ENCODE measurements at regions not wholly inside any gene's neighbourhood (a gene's known extent, or its start where the extent isn't known, plus 50 kb on each side); places are given as distances from the start of the nearest gene placed in this dataset.

GRCh38 chr20:20915844-20916243, 190.3 kb downstream of the LINC00237 start:
- H4K8ac ChIP-seq (ENCODE audit: low read length) = no peak overlapping the region
- WGBS = 62% methylated on average over 1 of the region's 1 CpG
- no peaks in the 10 kb centered on the region for H3K27me3 ChIP-seq (ENCODE audit: control insufficient read depth in 1 of 2, insufficient read depth in 1 of 2, low read length in 2 of 2)

GRCh38 chr20:20904501-20904831, 192.0 kb upstream of the RALGAPA2 start:
- no peak overlapping the region for H3K4me3 ChIP-seq (ENCODE audit: insufficient read depth in 1 of 2, low read depth in 1 of 2, low read length in 2 of 2)
- no peak overlapping the region for H2BK12ac ChIP-seq (ENCODE audit: low read length in 2 of 2)
- H2BK5ac ChIP-seq (ENCODE audit: low read depth, low read length, poor library complexity, severe bottlenecking) = no peak overlapping the region
- no peaks in the 10 kb centered on the region for H3K79me1 ChIP-seq (replicated peaks; ENCODE audit: low read length, poor library complexity, severe bottlenecking)
- H3K14ac ChIP-seq (ENCODE audit: low read length in 2 of 2) = no peak overlapping the region
- no peak overlapping the region for H4K91ac ChIP-seq (ENCODE audit: low read length)
- H3K27me3 ChIP-seq (ENCODE audit: control insufficient read depth in 1 of 2, insufficient read depth in 1 of 2, low read length in 2 of 2) = no peaks in the 10 kb centered on the region
- no peaks in the 10 kb centered on the region for H3K36me3 ChIP-seq (ENCODE audit: control insufficient read depth in 1 of 2, insufficient read depth in 2 of 2, low read depth in 1 of 2, low read length in 2 of 2)
- no peak overlapping the region for H2BK120ac ChIP-seq (ENCODE audit: low read depth, low read length)
- no peak overlapping the region for H3K18ac ChIP-seq (ENCODE audit: low read depth in 1 of 2, low read length in 2 of 2)
- H3K9me3 ChIP-seq (ENCODE audit: control insufficient read depth, low read length) = peaks cover 3% of the 10 kb centered on the region
- H2AFZ ChIP-seq (ENCODE audit: low read depth, low read length) = no peak overlapping the region
- no peak overlapping the region for H2BK15ac ChIP-seq (ENCODE audit: low read depth, poor library complexity, severe bottlenecking)
- WGBS = 58% methylated on average over 1 of the region's 2 CpGs
- DNase-seq = no peak
- no peak overlapping the region for H3K4me2 ChIP-seq (ENCODE audit: low read length, poor library complexity, severe bottlenecking)
- no peak overlapping the region for H4K8ac ChIP-seq (ENCODE audit: low read length)
- no peak overlapping the region for H3K27ac ChIP-seq (ENCODE audit: low read length, poor library complexity, severe bottlenecking)
- H2AK5ac ChIP-seq (ENCODE audit: low read length, severe bottlenecking) = no peak overlapping the region
- H3K4me1 ChIP-seq (ENCODE audit: control insufficient read depth, insufficient read depth, low read depth, low read length) = no peaks in the 10 kb centered on the region
- H3K23ac ChIP-seq (ENCODE audit: low read length in 2 of 2) = no peak overlapping the region
- H3K4ac ChIP-seq (ENCODE audit: low read depth in 1 of 2, low read length in 2 of 2) = no peak overlapping the region
- no peak overlapping the region for H3K9ac ChIP-seq (ENCODE audit: low read length)

More at GRCh38 chr20:20915844-20916243, 190.3 kb downstream of the LINC00237 start:
- no peak overlapping the region for H2BK120ac ChIP-seq (ENCODE audit: low read depth, low read length)
- no peaks in the 10 kb centered on the region for H3K79me1 ChIP-seq (replicated peaks; ENCODE audit: low read length, poor library complexity, severe bottlenecking)
- H3K27ac ChIP-seq (ENCODE audit: low read length, poor library complexity, severe bottlenecking) = no peak overlapping the region
- H3K4me1 ChIP-seq (ENCODE audit: control insufficient read depth, insufficient read depth, low read depth, low read length) = no peaks in the 10 kb centered on the region
- no peak overlapping the region for H3K9ac ChIP-seq (ENCODE audit: low read length)
- DNase-seq = no peak
- H3K9me3 ChIP-seq (ENCODE audit: control insufficient read depth, low read length) = peaks cover 3% of the 10 kb centered on the region
- no peak overlapping the region for H3K23ac ChIP-seq (ENCODE audit: low read length in 2 of 2)
- no peak overlapping the region for H2BK12ac ChIP-seq (ENCODE audit: low read length in 2 of 2)
- no peak overlapping the region for H2BK5ac ChIP-seq (ENCODE audit: low read depth, low read length, poor library complexity, severe bottlenecking)
- no peak overlapping the region for H4K91ac ChIP-seq (ENCODE audit: low read length)
- no peak overlapping the region for H3K18ac ChIP-seq (ENCODE audit: low read depth in 1 of 2, low read length in 2 of 2)
- no peaks in the 10 kb centered on the region for H3K36me3 ChIP-seq (ENCODE audit: control insufficient read depth in 1 of 2, insufficient read depth in 2 of 2, low read depth in 1 of 2, low read length in 2 of 2)
- no peak overlapping the region for H3K4ac ChIP-seq (ENCODE audit: low read depth in 1 of 2, low read length in 2 of 2)
- H3K14ac ChIP-seq (ENCODE audit: low read length in 2 of 2) = no peak overlapping the region
- no peak overlapping the region for H2AK5ac ChIP-seq (ENCODE audit: low read length, severe bottlenecking)
- H2BK15ac ChIP-seq (ENCODE audit: low read depth, poor library complexity, severe bottlenecking) = no peak overlapping the region
- no peak overlapping the region for H3K4me2 ChIP-seq (ENCODE audit: low read length, poor library complexity, severe bottlenecking)
- no peak overlapping the region for H3K4me3 ChIP-seq (ENCODE audit: insufficient read depth in 1 of 2, low read depth in 1 of 2, low read length in 2 of 2)
- H2AFZ ChIP-seq (ENCODE audit: low read depth, low read length) = no peak overlapping the region

- WGBS = 54% methylated on average over 2 of the region's 2 CpGs
- H4K91ac ChIP-seq (ENCODE audit: low read length) = no peak overlapping the region
- no peak overlapping the region for H2BK120ac ChIP-seq (ENCODE audit: low read depth, low read length)
- H3K4me3 ChIP-seq (ENCODE audit: insufficient read depth in 1 of 2, low read depth in 1 of 2, low read length in 2 of 2) = no peak overlapping the region
- H3K36me3 ChIP-seq (ENCODE audit: control insufficient read depth in 1 of 2, insufficient read depth in 2 of 2, low read depth in 1 of 2, low read length in 2 of 2) = no peaks in the 10 kb centered on the region
- H2BK5ac ChIP-seq (ENCODE audit: low read depth, low read length, poor library complexity, severe bottlenecking) = no peak overlapping the region
- H3K4me2 ChIP-seq (ENCODE audit: low read length, poor library complexity, severe bottlenecking) = no peak overlapping the region
- H4K8ac ChIP-seq (ENCODE audit: low read length) = no peak overlapping the region
- no peak overlapping the region for H3K27ac ChIP-seq (ENCODE audit: low read length, poor library complexity, severe bottlenecking)
- no peaks in the 10 kb centered on the region for H3K4me1 ChIP-seq (ENCODE audit: control insufficient read depth, insufficient read depth, low read depth, low read length)
- no peak overlapping the region for H2AFZ ChIP-seq (ENCODE audit: low read depth, low read length)
- DNase-seq = no peak
- H3K14ac ChIP-seq (ENCODE audit: low read length in 2 of 2) = no peak overlapping the region
- no peaks in the 10 kb centered on the region for H3K27me3 ChIP-seq (ENCODE audit: control insufficient read depth in 1 of 2, insufficient read depth in 1 of 2, low read length in 2 of 2)
- H3K79me1 ChIP-seq (replicated peaks; ENCODE audit: low read length, poor library complexity, severe bottlenecking) = no peaks in the 10 kb centered on the region
- no peak overlapping the region for H3K9ac ChIP-seq (ENCODE audit: low read length)
- peaks cover 3% of the 10 kb centered on the region for H3K9me3 ChIP-seq (ENCODE audit: control insufficient read depth, low read length)
- no peak overlapping the region for H2BK12ac ChIP-seq (ENCODE audit: low read length in 2 of 2)
- H3K23ac ChIP-seq (ENCODE audit: low read length in 2 of 2) = no peak overlapping the region
- H2BK15ac ChIP-seq (ENCODE audit: low read depth, poor library complexity, severe bottlenecking) = no peak overlapping the region
- H3K18ac ChIP-seq (ENCODE audit: low read depth in 1 of 2, low read length in 2 of 2) = no peak overlapping the region
- no peak overlapping the region for H2AK5ac ChIP-seq (ENCODE audit: low read length, severe bottlenecking)
- no peak overlapping the region for H3K4ac ChIP-seq (ENCODE audit: low read depth in 1 of 2, low read length in 2 of 2)
Measured at GRCh38 chr20:20903773-20904500, 191.5 kb upstream of the RALGAPA2 start.

- Histone ChIP-seq H2BK120ac (ENCODE audit: low read depth, low read length) (no peak overlapping the region), H2AK5ac (ENCODE audit: low read length, severe bottlenecking) (no peak overlapping the region), H3K4me2 (ENCODE audit: low read length, poor library complexity, severe bottlenecking) (no peak overlapping the region), H3K23ac (ENCODE audit: low read length in 2 of 2) (no peak overlapping the region), H3K4ac (ENCODE audit: low read depth in 1 of 2, low read length in 2 of 2) (no peak overlapping the region), H3K27ac (ENCODE audit: low read length, poor library complexity, severe bottlenecking) (no peak overlapping the region), H4K91ac (ENCODE audit: low read length) (no peak overlapping the region), H3K14ac (ENCODE audit: low read length in 2 of 2) (no peak overlapping the region), H4K8ac (ENCODE audit: low read length) (no peak overlapping the region), H3K27me3 (ENCODE audit: control insufficient read depth in 1 of 2, insufficient read depth in 1 of 2, low read length in 2 of 2) (no peaks in the 10 kb centered on the region), H3K18ac (ENCODE audit: low read depth in 1 of 2, low read length in 2 of 2) (no peak overlapping the region), H3K4me1 (ENCODE audit: control insufficient read depth, insufficient read depth, low read depth, low read length) (no peaks in the 10 kb centered on the region), H2BK12ac (ENCODE audit: low read length in 2 of 2) (no peak overlapping the region), H2AFZ (ENCODE audit: low read depth, low read length) (no peak overlapping the region), H3K9ac (ENCODE audit: low read length) (no peak overlapping the region), H3K36me3 (ENCODE audit: control insufficient read depth in 1 of 2, insufficient read depth in 2 of 2, low read depth in 1 of 2, low read length in 2 of 2) (no peaks in the 10 kb centered on the region), H3K4me3 (ENCODE audit: insufficient read depth in 1 of 2, low read depth in 1 of 2, low read length in 2 of 2) (no peak overlapping the region), H3K79me1 (replicated peaks; ENCODE audit: low read length, poor library complexity, severe bottlenecking) (no peaks in the 10 kb centered on the region), H2BK5ac (ENCODE audit: low read depth, low read length, poor library complexity, severe bottlenecking) (no peak overlapping the region), H2BK15ac (ENCODE audit: low read depth, poor library complexity, severe bottlenecking) (no peak overlapping the region), H3K9me3 (ENCODE audit: control insufficient read depth, low read length) (no peaks in the 10 kb centered on the region)
- no peak for DNase-seq
- WGBS = 7% methylated on average over 3 of the region's 4 CpGs
Measured at GRCh38 chr20:20897922-20898321, 185.5 kb upstream of the RALGAPA2 start.

Measured in mesenchymal stem cell (in vitro differentiated cells and primary cell).